ENCODE measurements at regions not wholly inside any gene's neighbourhood (a gene's known extent, or its start where the extent isn't known, plus 50 kb on each side); places are given as distances from the start of the nearest gene placed in this dataset.
"Not testable (repeated sequence)": the region's sequence is repeated elsewhere in the genome, so short reads cannot be mapped to it uniquely, and the experiment has no call there.

- TF ChIP-seq, protein P1, sequence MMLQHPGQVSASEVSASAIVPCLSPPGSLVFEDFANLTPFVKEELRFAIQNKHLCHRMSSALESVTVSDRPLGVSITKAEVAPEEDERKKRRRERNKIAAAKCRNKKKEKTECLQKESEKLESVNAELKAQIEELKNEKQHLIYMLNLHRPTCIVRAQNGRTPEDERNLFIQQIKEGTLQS (IDR thresholded peaks at IDR 0.05) = not testable (repeated sequence)
- TF ChIP-seq, protein P2, sequence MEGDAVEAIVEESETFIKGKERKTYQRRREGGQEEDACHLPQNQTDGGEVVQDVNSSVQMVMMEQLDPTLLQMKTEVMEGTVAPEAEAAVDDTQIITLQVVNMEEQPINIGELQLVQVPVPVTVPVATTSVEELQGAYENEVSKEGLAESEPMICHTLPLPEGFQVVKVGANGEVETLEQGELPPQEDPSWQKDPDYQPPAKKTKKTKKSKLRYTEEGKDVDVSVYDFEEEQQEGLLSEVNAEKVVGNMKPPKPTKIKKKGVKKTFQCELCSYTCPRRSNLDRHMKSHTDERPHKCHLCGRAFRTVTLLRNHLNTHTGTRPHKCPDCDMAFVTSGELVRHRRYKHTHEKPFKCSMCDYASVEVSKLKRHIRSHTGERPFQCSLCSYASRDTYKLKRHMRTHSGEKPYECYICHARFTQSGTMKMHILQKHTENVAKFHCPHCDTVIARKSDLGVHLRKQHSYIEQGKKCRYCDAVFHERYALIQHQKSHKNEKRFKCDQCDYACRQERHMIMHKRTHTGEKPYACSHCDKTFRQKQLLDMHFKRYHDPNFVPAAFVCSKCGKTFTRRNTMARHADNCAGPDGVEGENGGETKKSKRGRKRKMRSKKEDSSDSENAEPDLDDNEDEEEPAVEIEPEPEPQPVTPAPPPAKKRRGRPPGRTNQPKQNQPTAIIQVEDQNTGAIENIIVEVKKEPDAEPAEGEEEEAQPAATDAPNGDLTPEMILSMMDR (IDR thresholded peaks at IDR 0.05; ENCODE audit: low read depth, low read length, missing input control) = not testable (repeated sequence)
- TF ChIP-seq REST (IDR thresholded peaks at IDR 0.05); YY1 (IDR thresholded peaks at IDR 0.05); TAF1 (conservative IDR thresholded peaks at IDR 0.05); HNF4G (IDR thresholded peaks at IDR 0.05); EGR1 (IDR thresholded peaks at IDR 0.05; ENCODE audit: low read depth in 2 of 2); SP1 (IDR thresholded peaks at IDR 0.05); JUND (IDR thresholded peaks at IDR 0.05): not testable (repeated sequence)
- TF ChIP-seq, protein P3, sequence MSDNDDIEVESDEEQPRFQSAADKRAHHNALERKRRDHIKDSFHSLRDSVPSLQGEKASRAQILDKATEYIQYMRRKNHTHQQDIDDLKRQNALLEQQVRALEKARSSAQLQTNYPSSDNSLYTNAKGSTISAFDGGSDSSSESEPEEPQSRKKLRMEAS (IDR thresholded peaks at IDR 0.05) = not testable (repeated sequence)
These were observed 632.9 kb upstream of the TPTE start for GRCh38 chr21:9888500-9888899.
